Natural killer cell (primary cell): ENCODE measurements at regions not wholly inside any gene's neighbourhood (a gene's known extent, or its start where the extent isn't known, plus 50 kb on each side); places are given as distances from the start of the nearest gene placed in this dataset.

Experiments
- ATAC-seq, 3 donors: fragments of 150-1000 bp in 2 of 3; fragments of 200-7000 bp in 1 of 3; cut with Tn5 transposase; 1 replicate in 1 of 3; 2 replicates in 2 of 3; pipeline ENCODE4 v1.10.0; 2021; ENCODE audit warnings: mild to moderate bottlenecking in 2 of 3, moderate library complexity in 2 of 3
- DNase-seq, 2 donors: peaks; one replicate each; pipeline versions ENCODE4 v3.0.0 to v3.0.0-alpha.2; 2013 to 2021; ENCODE audit warnings: mixed read lengths in 1 of 2
- H3K27ac ChIP-seq: one replicate; pipeline ENCODE4 v1.5.1; 2013; ENCODE audit warnings: mild to moderate bottlenecking, low read length
- H3K27me3 ChIP-seq: one replicate; pipeline ENCODE4 v1.6.1; 2013; ENCODE audit warnings: low read length; ENCODE audit not compliant: control insufficient read depth, insufficient read depth
- H3K36me3 ChIP-seq: one replicate; pipeline ENCODE4 v1.6.1; 2013; ENCODE audit warnings: low read length; ENCODE audit not compliant: control insufficient read depth, insufficient read depth
- H3K4me1 ChIP-seq: one replicate; pipeline ENCODE4 v1.6.1; 2013; ENCODE audit warnings: low read length; ENCODE audit not compliant: control insufficient read depth, insufficient read depth
- H3K4me3 ChIP-seq: one replicate; pipeline ENCODE4 v1.5.1; 2013; ENCODE audit warnings: low read length
- H3K9me3 ChIP-seq: one replicate; pipeline ENCODE4 v1.6.1; 2013; ENCODE audit warnings: low read length; ENCODE audit not compliant: control insufficient read depth, insufficient read depth
- H3K27ac Mint-ChIP-seq, 2 donors: one replicate each; pipeline ENCODE4 v1.8.0; 2022; ENCODE audit warnings: mild to moderate bottlenecking in 2 of 2, mixed read lengths in 2 of 2, moderate library complexity in 1 of 2
- H3K27me3 Mint-ChIP-seq, 2 donors: one replicate each; pipeline ENCODE4 v1.8.0; 2022; ENCODE audit warnings: low read depth in 2 of 2, mixed read lengths in 2 of 2
- H3K36me3 Mint-ChIP-seq: one replicate; pipeline ENCODE4 v1.8.0; 2022; ENCODE audit warnings: mixed read lengths
- H3K4me1 Mint-ChIP-seq, 2 donors: one replicate each; pipeline ENCODE4 v1.8.0; 2022; ENCODE audit warnings: mixed read lengths in 2 of 2
- H3K4me3 Mint-ChIP-seq: one replicate; pipeline ENCODE4 v1.8.0; 2022; ENCODE audit warnings: mild to moderate bottlenecking, moderate library complexity, mixed read lengths
- H3K9me3 Mint-ChIP-seq, 2 donors: one replicate each; pipeline ENCODE4 v1.8.0; 2022; ENCODE audit warnings: mixed read lengths in 2 of 2
- CTCF ChIP-seq: fragments of 200-600 bp; IDR thresholded peaks from one replicate; pipeline ENCODE4 v1.8.0; 2022; ENCODE audit warnings: antibody characterized with exemption
- WGBS: methylation state at CpG from one replicate; pipeline ENCODE4 v1.1.7; 2013; ENCODE audit warnings: missing lambda C conversion rate; ENCODE audit not compliant: insufficient coverage; 5-methylcytosine and 5-hydroxymethylcytosine counted together
- intact Hi-C: fragments of 100-400 bp; cut with micrococcal nuclease; formaldehyde crosslinking; loops from one replicate; pipeline ENCODE4 v1.14.2; 2022

GRCh38 chr4:115229873-115230272 lies 116.5 kb upstream of the NDST4 start:
- Mint-ChIP-seq H3K36me3 (no peaks in the 10 kb centered on the region), H3K27me3 (no peaks in the 10 kb centered on the region), H3K4me1 (peaks cover 10 to 18% of the 10 kb centered on the region in 2 donors), H3K9me3 (no peaks in the 10 kb centered on the region), H3K27ac (no peak overlapping the region), H3K4me3 (no peak overlapping the region)
- H3K4me1 ChIP-seq = no peaks in the 10 kb centered on the region
- no peak overlapping the region for H3K27ac ChIP-seq
- no peak for TF ChIP-seq CTCF
- no peaks in the 10 kb centered on the region for H3K27me3 ChIP-seq
- no peak for ATAC-seq
- H3K36me3 ChIP-seq = no peaks in the 10 kb centered on the region
- H3K9me3 ChIP-seq = no peaks in the 10 kb centered on the region
- H3K4me3 ChIP-seq = no peak overlapping the region
- intact Hi-C loops = loop anchor here (5.0 kb wide), 1 partner anchor 307 kb away; no protein-coding TSS in a partner anchor
- DNase-seq = no peak

GRCh38 chr4:115228851-115229250 lies 115.4 kb upstream of the NDST4 start:
- DNase-seq = no peak
- no peaks in the 10 kb centered on the region for H3K4me1 ChIP-seq
- H3K36me3 Mint-ChIP-seq = no peaks in the 10 kb centered on the region
- no peak overlapping the region for H3K27ac ChIP-seq
- no peaks in the 10 kb centered on the region for H3K36me3 ChIP-seq
- 87% methylated on average over 2 of the region's 2 CpGs for WGBS
- no peaks in the 10 kb centered on the region for H3K9me3 Mint-ChIP-seq
- no peak overlapping the region for H3K4me3 Mint-ChIP-seq
- peaks cover 10 to 12% of the 10 kb centered on the region in 2 donors for H3K4me1 Mint-ChIP-seq
- H3K4me3 ChIP-seq = no peak overlapping the region
- no peak for ATAC-seq
- H3K27ac Mint-ChIP-seq = no peak overlapping the region
- intact Hi-C loops = no loop called here
- no peak for TF ChIP-seq CTCF
- no peaks in the 10 kb centered on the region for H3K27me3 ChIP-seq
- no peaks in the 10 kb centered on the region for H3K9me3 ChIP-seq
- H3K27me3 Mint-ChIP-seq = no peaks in the 10 kb centered on the region

GRCh38 chr4:115222061-115222460 lies 108.6 kb upstream of the NDST4 start:
- no peak overlapping the region for H3K4me3 ChIP-seq
- Mint-ChIP-seq H3K27me3 (no peaks in the 10 kb centered on the region), H3K9me3 (no peaks in the 10 kb centered on the region), H3K4me3 (no peak overlapping the region), H3K27ac (no peak overlapping the region), H3K4me1 (no peaks in the 10 kb centered on the region), H3K36me3 (no peaks in the 10 kb centered on the region)
- H3K27me3 ChIP-seq = no peaks in the 10 kb centered on the region
- H3K4me1 ChIP-seq = no peaks in the 10 kb centered on the region
- H3K9me3 ChIP-seq = no peaks in the 10 kb centered on the region
- H3K36me3 ChIP-seq = no peaks in the 10 kb centered on the region
- no peak for ATAC-seq
- no peak for TF ChIP-seq CTCF
- 81% methylated on average over 3 of the region's 4 CpGs for WGBS
- intact Hi-C loops = no loop called here
- H3K27ac ChIP-seq = no peak overlapping the region
- DNase-seq = no peak

GRCh38 chr4:115219862-115220261 lies 106.4 kb upstream of the NDST4 start:
- H3K4me1 ChIP-seq = no peaks in the 10 kb centered on the region
- DNase-seq (no peak), ATAC-seq (no peak)
- no peak overlapping the region for H3K27ac Mint-ChIP-seq
- H3K4me3 Mint-ChIP-seq = no peak overlapping the region
- H3K36me3 Mint-ChIP-seq = no peaks in the 10 kb centered on the region
- TF ChIP-seq CTCF = no peak
- no peaks in the 10 kb centered on the region for H3K9me3 ChIP-seq
- H3K9me3 Mint-ChIP-seq = no peaks in the 10 kb centered on the region
- H3K27me3 ChIP-seq = no peaks in the 10 kb centered on the region
- no peak overlapping the region for H3K4me3 ChIP-seq
- H3K36me3 ChIP-seq = no peaks in the 10 kb centered on the region
- intact Hi-C loops = no loop called here
- H3K27ac ChIP-seq = no peak overlapping the region
- 56% methylated on average over 1 of the region's 1 CpG for WGBS
- no peaks in the 10 kb centered on the region for H3K4me1 Mint-ChIP-seq
- H3K27me3 Mint-ChIP-seq = no peaks in the 10 kb centered on the region
